HG02852 (cell line): ENCODE measurements at regions not wholly inside any gene's neighbourhood (a gene's known extent, or its start where the extent isn't known, plus 50 kb on each side); places are given as distances from the start of the nearest gene placed in this dataset.

Experiments
- ATAC-seq: cut with Tn5 transposase; IDR thresholded peaks from one replicate; pipeline ENCODE4 v1.9.1; 2021; ENCODE audit warnings: mild to moderate bottlenecking, moderate library complexity; ENCODE audit not compliant: unreplicated experiment

DNA sequence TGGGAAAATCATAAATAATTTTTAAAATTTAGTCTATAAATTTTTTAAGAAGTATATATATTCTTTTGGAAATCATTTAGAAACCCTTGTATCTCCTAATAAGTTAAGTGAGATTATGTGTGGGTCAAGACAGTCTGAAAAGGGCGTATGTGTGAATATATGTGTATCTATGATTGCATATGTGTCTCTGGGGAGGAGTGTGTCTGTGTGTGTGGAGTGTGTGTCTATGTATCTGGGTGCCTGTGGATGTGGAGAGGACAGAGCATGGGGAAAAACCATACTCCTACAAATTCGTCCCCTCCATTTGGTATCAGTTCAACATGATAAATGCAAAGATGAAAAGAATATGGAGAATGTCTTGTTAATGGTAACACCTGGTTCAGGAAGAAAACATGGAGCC lies 342.0 kb upstream of the ACTBL2 start:
- no peak for ATAC-seq

DNA sequence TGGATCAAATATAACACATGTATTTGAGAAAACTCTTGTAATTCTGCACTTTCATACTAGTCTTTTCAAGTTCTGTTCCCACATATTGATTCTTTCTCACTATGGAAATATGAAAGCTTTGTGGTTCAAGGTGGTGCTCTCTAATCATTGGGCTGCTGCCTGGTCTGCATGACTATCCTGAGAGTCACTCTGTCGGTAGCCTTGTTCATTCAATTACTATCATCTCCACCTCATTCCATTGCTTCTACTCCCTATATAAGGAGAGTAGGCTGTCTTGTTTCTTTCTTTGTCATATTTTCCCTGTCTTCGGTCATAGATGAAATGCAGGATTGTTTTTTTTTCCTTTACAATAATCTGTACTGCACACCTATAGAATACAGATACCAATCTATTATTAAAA lies 341.4 kb upstream of the ACTBL2 start:
- ATAC-seq, result no peak

DNA sequence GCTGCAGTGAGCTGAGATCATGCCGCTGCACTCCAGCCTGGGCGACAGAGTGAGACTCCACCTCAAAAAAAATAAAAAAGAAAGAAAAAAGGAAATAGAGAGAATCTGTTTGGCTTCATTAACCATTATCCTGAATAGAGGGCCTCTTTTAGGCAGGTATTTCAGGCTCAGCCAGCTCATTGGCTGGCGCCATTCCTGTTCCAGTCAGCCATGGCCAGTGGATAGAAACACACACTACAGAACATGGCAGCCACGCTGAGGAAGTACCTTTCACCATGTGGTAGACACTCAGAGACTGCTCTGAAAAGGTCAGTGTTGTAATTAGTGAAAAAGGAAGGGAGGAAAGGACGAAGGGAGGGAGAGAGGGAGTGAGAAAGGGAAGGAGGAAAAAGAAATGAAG lies 340.0 kb upstream of the ACTBL2 start:
- ATAC-seq, result no peak

DNA sequence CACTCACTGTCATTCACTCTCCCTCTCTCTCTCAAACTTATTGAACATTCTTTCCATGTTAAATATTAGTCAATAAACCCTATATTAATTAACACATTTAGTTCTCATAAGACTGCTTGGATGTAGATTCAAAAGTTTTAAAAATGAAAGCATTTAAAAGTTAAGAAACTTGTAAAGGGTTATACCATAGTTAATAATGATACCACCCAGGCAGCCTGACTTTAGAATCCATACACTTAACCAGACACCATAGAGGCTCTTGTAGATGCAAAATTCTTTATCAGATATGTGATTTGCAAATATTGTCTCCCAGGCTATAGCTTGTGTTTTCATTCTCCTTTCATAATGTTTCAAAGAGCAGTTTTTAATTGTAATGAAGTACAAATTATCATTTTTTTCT lies 335.8 kb upstream of the ACTBL2 start:
- no peak for ATAC-seq

DNA sequence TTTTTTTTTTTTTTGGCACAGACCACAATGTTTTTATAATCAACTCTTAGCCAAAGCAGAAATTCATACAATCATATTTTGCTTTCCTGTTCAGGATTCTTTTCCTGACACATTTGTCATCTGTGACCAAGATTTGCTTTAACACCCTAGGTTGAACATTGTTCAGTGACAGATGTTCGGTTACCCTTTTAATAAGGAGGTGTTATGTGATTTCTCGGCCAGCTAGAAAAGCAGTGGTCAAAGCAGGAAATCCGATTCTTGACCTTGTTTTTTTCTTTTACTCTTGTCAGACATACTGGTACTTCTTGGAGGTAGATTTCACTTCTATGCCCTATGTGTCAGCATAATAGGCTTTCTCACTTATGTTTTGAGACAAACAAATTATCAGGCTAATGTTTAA lies 335.3 kb upstream of the ACTBL2 start:
- ATAC-seq, result no peak

DNA sequence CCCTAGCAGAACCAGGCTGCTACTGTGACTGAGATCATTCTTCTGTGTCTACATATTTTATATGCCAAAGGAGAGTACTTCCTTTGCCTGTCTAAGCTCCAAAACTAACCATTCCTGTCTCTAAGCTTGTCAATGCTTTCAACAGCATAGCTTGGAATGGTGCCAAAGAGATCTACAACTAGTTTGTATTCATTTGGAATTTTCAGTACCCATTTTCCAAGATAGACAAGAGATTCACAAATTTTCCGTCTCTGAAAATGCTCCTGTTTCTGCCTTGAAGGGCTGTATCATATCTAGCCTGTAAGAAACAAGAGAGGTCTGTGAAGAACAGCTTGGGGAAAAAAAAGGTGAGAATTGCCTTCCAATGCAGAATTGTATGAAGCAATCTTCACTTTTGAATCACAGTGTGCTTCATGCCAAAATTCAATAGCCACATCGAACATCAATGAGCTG lies 334.4 kb upstream of the ACTBL2 start:
- ATAC-seq, result no peak

DNA sequence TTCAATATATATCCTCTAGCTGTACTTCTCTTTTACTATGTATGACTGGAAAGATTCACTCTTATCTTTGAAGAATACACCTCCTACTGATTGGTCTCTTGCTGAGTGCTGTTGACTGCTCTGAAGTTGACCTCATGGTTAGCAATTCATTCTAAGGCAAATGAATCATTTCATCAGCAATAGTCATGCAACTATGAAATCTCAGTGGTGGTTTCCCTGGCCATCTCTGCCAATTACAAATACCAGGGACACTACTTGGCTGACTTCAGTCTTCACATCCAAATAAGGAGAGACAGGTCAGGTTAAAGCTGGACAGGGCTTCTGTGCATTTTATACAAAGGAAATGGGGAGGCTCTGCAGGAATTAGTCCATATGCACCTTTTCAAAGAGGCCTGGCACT lies 333.5 kb upstream of the ACTBL2 start:
- ATAC-seq, result no peak

DNA sequence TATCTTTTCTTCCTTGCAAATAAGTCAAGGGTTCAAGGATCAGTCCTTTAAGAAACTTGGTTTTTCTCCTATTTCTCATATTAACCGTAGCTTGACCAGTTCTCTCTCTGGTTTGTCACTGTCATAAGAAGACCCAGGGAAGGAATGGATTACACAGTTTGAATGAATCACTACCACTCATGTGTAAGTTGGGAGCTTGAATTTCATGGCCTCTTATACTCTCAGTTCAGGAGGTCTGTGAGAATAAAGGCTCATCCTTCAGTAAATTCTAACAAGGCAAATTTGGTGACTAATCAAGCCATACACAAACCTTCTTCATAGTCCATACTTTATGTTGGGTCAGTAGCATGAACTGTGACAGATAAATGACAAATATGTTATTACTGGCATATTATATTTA lies 323.1 kb upstream of the ACTBL2 start:
- no peak for ATAC-seq

DNA sequence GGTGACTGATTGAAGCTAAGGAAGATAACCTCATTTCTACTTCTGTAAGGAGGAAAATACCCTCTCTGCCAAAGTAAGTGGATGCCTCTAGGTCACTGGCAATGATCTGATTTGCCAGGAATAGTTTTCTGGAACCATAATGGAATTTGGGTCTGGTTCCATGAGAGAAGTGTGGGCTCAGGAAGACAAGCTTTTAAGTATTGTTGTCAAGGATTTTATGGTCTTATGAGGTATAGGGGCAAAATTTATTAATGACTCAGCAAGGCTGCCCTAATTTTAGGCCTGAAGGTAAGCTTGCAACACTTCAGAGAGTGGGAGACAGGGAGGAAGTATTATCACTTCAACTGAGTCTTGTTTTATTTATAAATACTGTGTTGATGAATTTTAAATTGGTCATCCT lies 322.6 kb upstream of the ACTBL2 start:
- ATAC-seq, result no peak

DNA sequence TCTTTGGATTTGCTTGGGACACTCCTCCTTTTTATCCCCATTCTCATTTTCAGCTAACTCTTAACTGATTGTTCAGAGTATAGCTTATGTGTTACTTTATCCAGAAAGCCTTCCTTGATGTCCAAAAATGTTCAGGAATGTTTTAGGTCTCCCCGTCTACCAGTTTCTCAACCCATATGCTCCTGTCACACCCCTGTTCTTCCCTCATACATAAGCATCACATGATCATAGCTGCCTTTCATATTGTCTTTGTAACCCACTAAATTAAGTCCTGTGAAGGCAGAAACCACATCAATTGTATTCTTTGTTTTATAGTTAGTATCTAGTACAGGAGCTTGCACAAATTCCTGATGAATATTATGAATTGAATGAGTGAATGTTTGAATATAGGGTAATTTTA lies 321.9 kb upstream of the ACTBL2 start:
- ATAC-seq, result no peak

DNA sequence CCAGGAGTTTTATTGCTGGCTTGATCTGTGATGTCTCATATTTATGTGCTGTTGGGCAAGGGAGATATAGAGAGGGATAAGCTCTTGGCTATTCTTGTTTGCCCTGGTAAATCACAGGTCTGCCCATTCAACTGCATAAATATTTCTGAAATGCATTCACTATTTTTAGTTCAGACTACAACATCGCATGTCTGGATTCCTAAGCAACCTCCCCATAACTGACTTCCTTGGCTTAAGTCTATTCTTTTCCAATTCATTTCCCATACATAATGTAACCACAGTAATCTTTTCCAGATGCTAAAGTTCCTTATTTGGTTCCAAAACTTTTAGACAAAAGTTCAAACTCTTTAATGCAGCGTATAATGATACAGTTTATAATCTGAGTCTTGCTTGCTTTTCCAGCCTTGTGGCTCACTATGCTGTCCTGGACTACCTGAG lies 321.4 kb upstream of the ACTBL2 start:
- no peak for ATAC-seq

DNA sequence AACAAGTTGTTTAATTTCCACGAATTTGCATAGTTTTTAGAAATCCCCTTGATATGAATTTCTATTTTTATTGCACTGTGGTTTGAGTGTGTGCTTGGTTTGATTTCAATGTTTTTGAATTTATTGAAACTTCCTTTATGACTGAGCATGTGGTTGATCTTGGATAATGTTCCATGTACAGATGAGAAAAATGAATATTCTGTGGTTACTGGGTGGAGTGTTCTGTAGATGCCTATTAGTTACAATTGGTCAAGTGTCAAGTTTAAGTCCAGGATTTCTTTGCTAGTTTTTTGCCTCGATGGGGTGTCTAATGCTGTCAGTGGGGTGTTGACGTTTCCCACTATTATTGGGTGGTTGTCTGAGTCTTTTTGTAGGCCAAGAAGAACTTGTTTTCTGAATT lies 319.5 kb upstream of the ACTBL2 start:
- ATAC-seq, result no peak

DNA sequence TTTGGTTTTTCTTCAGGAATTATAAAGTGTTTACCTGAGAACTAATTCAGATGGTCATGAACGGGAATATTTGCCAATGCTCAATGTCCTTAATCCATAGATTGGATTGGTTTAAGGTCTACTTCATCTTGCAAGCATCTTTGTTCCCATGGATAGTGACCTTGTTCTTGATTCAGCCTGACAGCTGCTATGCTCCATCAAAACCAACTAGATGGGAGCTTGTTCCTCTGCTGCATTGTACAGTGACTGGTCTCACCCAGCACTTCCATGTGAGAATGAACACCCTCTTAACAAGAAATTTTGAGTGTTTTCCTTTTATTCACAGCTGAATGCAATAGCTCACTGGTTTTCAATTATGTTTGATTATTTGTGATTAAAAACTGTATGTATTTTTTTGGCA lies 312.6 kb upstream of the ACTBL2 start:
- ATAC-seq, result no peak

DNA sequence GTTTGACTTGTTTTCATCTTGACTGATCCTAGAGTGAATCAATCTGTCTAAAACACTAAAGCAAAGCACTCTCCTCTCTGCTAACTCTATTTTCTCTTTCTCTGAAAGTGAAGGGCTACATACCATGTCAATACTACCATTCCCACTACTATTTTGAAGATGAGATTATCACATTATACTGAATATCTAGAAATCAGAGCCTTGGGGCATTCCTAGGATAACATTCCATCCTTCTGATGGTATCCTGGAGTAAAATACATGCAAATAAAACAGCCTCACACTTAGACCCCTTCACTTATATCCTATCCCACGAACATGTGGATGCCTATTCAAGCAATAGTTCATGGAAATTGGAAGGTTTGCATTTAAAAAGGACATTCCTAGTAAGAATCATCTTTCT lies 309.3 kb upstream of the ACTBL2 start:
- ATAC-seq, result no peak

DNA sequence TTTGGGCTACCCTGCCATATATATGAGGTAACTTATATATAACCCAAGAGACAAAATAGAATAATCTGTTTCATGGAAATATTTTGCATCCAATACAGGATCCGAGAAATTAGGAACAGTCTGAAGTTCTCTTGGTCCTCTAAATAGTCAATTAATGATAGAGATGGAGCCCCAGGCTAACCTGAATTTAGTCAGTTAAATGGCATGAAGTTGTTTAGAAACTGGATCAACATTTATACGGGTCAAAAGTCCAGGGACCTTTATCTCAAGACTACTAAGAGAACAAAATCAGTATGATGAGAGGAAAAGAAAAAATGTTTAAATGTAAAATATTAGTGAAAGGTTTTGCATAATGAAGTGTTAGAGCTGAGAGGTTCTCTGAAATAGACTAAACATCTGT lies 303.3 kb upstream of the ACTBL2 start:
- no peak for ATAC-seq

DNA sequence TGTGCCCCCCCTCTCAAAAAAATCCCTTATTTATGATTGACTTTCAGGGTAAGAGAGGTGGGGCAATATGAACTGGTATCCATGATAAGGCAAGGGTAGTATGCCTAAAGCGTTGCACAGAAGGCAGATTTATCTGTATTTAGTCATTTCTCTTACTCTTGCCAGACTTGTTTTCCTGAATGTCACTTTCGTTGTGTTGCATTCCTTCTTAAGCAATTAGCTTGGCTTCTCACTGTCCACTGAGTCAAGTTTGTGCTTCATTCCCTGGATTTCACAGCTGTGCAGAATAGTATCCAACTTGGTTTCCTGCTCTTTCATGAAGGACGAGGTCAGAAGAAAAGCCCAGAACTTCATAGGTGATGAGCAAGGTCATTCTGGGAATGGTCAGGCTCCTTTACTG lies 301.5 kb upstream of the ACTBL2 start:
- no peak for ATAC-seq

DNA sequence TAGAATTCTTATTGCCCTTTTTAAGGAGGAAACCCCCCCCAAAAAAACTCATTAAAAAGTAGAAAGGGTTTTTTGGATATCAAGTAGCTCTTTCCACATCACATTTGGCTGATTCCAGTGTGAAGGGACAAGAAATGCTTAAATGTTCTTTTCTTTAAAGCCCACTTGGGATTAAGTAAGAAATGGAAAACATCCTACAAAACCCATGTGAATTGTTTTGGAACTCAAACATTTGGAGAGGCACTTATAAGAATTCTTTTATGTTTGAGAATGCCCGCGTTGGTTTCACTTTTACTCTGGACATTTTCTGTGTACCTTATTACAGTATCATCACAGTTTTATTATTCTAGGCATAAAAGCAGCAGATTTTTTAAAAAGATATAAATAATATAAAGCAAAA lies 301.1 kb upstream of the ACTBL2 start:
- no peak for ATAC-seq

DNA sequence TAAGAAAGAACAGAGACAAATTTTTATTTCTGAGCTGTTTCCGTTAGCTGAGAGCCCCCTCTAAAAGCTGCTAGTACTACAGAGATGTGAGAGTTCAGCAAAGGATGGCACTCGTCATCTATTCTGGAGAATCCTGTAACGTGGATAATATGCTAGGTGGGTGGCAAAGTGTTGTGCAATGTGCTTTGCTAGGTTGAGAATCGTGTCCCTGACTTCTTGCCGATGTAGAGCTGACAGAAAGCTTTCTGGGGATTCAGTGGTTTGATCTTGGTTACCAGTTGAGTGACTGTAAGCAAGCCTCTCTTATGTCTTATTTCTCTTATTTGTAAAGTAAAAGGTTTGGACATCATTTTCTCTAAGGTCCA lies 298.3 kb upstream of the ACTBL2 start:
- ATAC-seq, result no peak

DNA sequence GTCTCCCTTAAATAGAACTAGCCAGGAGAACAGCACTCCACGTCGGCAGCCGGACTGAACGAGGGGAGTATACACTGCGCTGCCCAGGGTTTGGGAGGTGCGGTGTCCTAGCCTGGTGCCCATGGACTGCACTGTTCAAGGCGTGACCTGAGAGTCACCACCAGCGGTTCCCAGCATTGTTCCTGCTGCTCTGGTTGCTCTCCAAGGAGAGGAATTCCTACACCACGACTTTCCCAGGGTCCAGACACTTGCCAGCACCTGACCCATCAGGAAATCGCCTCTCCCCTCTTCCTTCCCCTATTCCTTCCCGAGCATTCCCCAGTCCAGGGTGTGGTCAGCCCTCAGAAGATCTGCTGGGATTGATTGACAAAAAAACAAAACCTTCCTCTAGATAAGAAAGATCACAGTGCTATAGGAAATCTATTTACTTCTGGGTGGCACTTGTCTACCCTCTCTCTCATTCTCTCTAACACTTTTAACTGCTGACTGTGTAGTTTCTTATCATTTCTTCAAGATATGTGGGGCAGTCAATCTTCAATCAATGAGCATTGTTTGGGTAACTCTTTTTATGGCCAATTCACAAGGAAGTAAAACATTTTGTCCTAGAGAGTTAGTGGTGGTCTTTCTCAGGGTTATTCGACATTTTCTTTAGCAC lies 297.8 kb upstream of the ACTBL2 start:
- ATAC-seq, result no peak

DNA sequence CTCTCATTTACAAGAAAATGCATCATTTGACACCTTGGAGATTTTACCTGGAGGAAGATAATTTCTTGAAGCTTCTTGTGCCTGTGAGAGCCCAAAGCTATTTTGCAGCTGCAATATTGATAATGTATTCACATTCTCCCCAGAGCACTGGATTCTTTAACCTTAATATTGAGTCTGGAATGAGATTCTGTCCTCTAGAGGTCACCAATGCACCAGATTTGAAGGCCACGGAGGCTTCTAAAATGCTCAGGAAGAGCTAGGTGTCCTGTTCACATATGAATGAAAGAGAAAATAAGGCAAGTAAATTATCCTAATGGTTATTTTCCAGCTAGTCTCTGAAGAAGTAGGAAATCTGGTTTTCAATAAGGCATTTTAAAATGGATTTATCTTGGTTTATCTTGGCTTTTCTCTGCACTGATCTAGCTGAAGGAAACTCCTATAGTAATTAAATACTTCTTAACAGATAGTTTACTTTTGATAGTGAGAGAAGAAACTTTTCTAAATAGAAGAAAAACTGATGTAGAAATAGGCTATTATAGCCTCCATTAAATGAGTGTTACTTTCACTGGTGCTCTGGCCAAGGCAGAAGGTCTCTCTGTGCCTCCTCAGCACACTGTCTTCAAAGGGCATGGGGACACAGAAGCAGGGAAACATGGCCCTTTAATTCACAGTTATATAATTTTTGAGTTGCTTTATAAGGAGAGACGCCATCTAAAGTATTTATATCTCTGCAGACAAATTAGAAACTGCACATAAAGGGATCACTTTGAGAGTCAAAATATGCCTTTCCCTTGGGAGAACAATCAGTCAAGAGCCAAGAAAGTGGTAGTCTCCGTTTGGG lies 297.0 kb upstream of the ACTBL2 start:
- ATAC-seq, result peak; percentile 76

DNA sequence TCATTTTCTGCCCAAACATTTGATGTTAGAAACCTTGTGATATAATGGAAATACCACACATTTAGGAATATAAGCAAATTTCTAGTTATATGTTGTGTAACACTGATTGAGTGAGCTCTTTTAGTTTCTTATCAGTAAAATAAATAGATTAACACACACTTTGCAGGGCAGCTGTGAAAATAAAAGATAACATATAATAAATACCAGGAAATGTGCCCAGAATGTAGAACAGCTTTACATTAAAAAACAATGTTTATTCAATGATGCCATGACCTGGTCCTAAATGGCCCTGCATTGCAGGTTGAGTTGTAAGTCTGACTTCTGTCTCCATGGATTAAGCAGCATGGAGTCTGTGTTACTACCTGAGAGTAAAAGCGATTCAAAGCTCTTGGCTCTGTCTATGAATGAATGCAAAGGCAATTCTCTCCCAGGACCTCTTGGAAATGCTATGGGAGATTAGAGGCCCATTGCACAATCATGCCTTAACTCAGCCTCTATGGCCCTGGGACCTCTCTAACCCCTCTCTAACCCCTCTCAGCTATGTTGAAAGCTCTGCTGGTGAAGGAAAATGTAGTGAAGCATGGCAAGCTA lies 296.0 kb upstream of the ACTBL2 start:
- ATAC-seq, result no peak

DNA sequence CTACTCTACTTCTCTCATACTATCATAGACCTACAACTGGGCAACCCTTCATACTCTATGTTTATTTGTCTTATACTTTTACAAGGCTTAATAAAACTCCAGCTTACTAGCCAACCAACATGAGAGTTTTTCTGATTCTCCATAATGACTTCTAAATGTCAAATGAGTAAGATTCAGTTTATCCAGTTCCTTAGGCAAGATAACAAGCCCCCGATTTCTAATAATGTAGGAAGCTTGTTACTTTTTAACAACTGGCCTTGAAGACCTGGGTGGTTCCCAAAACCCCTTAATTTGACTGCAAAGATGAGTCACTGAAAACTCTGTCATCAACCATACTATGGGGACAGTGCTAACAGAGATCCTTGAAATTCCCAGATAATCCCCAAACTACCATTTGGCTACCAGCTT lies 294.6 kb upstream of the ACTBL2 start:
- no peak for ATAC-seq
